Mesenchymal stem cell (in vitro differentiated cells and primary cell): ENCODE measurements at regions not wholly inside any gene's neighbourhood (a gene's known extent, or its start where the extent isn't known, plus 50 kb on each side); places are given as distances from the start of the nearest gene placed in this dataset.

Experiments used
- DNase-seq: peaks from one replicate; pipeline ENCODE4 v3.0.0-alpha.2; 2013
- H2AFZ ChIP-seq: one replicate; pipeline ENCODE4 v1.6.1; 2013; ENCODE audit warnings: low read depth, mild to moderate bottlenecking, control low read depth, inconsistent platforms, low read length, moderate library complexity
- H2AK5ac ChIP-seq: 2 replicates; pipeline ENCODE4 v1.6.1; 2013; ENCODE audit warnings: low read length, moderate library complexity, mild to moderate bottlenecking, inconsistent platforms; ENCODE audit not compliant: severe bottlenecking
- H2BK120ac ChIP-seq: one replicate; pipeline ENCODE4 v1.6.1; 2013; ENCODE audit warnings: low read depth, mild to moderate bottlenecking, inconsistent platforms, low read length, moderate library complexity
- H2BK12ac ChIP-seq, 2 experiments: one replicate each; pipeline ENCODE4 v1.6.1; 2013; ENCODE audit warnings: inconsistent platforms in 2 of 2, low read length in 2 of 2, mild to moderate bottlenecking in 2 of 2, moderate library complexity in 2 of 2, control low read depth in 1 of 2
- H2BK15ac ChIP-seq: one replicate; pipeline ENCODE4 v1.6.1; 2013; ENCODE audit warnings: mild to moderate bottlenecking, low read depth, inconsistent platforms; ENCODE audit not compliant: poor library complexity, severe bottlenecking
- H2BK5ac ChIP-seq: 2 replicates; pipeline ENCODE4 v1.6.1; 2013; ENCODE audit warnings: low read depth, mild to moderate bottlenecking, low read length, control low read depth, inconsistent platforms; ENCODE audit not compliant: poor library complexity, severe bottlenecking
- H3K14ac ChIP-seq, 2 experiments: one replicate each; pipeline ENCODE4 v1.6.1; 2013; ENCODE audit warnings: inconsistent platforms in 2 of 2, low read length in 2 of 2, control low read depth in 1 of 2, mild to moderate bottlenecking in 1 of 2, moderate library complexity in 1 of 2
- H3K18ac ChIP-seq, 2 experiments: one replicate each; pipeline ENCODE4 v1.6.1; 2013; ENCODE audit warnings: inconsistent platforms in 2 of 2, low read length in 2 of 2, control low read depth in 1 of 2, low read depth in 1 of 2, mild to moderate bottlenecking in 1 of 2
- H3K23ac ChIP-seq, 2 experiments: one replicate each; pipeline ENCODE4 v1.6.1; 2013; ENCODE audit warnings: inconsistent platforms in 2 of 2, low read length in 2 of 2, mild to moderate bottlenecking in 2 of 2, moderate library complexity in 2 of 2, control low read depth in 1 of 2
- H3K27ac ChIP-seq: 2 replicates; pipeline ENCODE4 v1.5.1; 2013; ENCODE audit warnings: mild to moderate bottlenecking, moderate library complexity, low read length, control low read depth, inconsistent platforms; ENCODE audit not compliant: poor library complexity, severe bottlenecking
- H3K27me3 ChIP-seq, 2 experiments: 2 replicates each; pipeline versions ENCODE4 v1.6.1 to v1.7.0; 2013; ENCODE audit warnings: low read length in 2 of 2, mild to moderate bottlenecking in 2 of 2, moderate library complexity in 2 of 2, control low read depth in 1 of 2, inconsistent platforms in 1 of 2; ENCODE audit not compliant: control insufficient read depth in 1 of 2, insufficient read depth in 1 of 2
- H3K36me3 ChIP-seq, 2 experiments: 2 replicates each; pipeline versions ENCODE4 v1.6.1 to v1.7.0; 2013; ENCODE audit warnings: low read length in 2 of 2, control low read depth in 1 of 2, inconsistent platforms in 1 of 2, low read depth in 1 of 2, mild to moderate bottlenecking in 1 of 2; ENCODE audit not compliant: insufficient read depth in 2 of 2, control insufficient read depth in 1 of 2
- H3K4ac ChIP-seq, 2 experiments: one replicate each; pipeline ENCODE4 v1.6.1; 2013; ENCODE audit warnings: inconsistent platforms in 2 of 2, low read length in 2 of 2, mild to moderate bottlenecking in 2 of 2, moderate library complexity in 2 of 2, control low read depth in 1 of 2, low read depth in 1 of 2
- H3K4me1 ChIP-seq: 2 replicates; pipeline ENCODE4 v1.6.1; 2013; ENCODE audit warnings: low read depth, low read length, control low read depth; ENCODE audit not compliant: control insufficient read depth, insufficient read depth
- H3K4me2 ChIP-seq: 2 replicates; pipeline ENCODE4 v1.6.1; 2013; ENCODE audit warnings: low read length, mild to moderate bottlenecking, inconsistent platforms; ENCODE audit not compliant: poor library complexity, severe bottlenecking
- H3K4me3 ChIP-seq, 2 experiments: 2 replicates each; pipeline versions ENCODE4 v1.5.1 to v1.7.0; 2013; ENCODE audit warnings: low read length in 2 of 2, mild to moderate bottlenecking in 2 of 2, control low read depth in 1 of 2, low read depth in 1 of 2; ENCODE audit not compliant: insufficient read depth in 1 of 2
- H3K79me1 ChIP-seq: replicated peaks from 2 replicates; pipeline ENCODE4 v1.6.1; 2013; ENCODE audit warnings: mild to moderate bottlenecking, control low read depth, low read length, inconsistent platforms; ENCODE audit not compliant: poor library complexity, severe bottlenecking
- H3K9ac ChIP-seq: 2 replicates; pipeline ENCODE4 v1.7.0; 2013; ENCODE audit warnings: mild to moderate bottlenecking, low read length, moderate library complexity
- H3K9me3 ChIP-seq: 2 replicates; pipeline ENCODE4 v1.7.0; 2013; ENCODE audit warnings: mild to moderate bottlenecking, low read length; ENCODE audit not compliant: control insufficient read depth
- H4K8ac ChIP-seq: one replicate; pipeline ENCODE4 v1.6.1; 2013; ENCODE audit warnings: inconsistent platforms, mild to moderate bottlenecking, low read length, moderate library complexity
- H4K91ac ChIP-seq: one replicate; pipeline ENCODE4 v1.6.1; 2013; ENCODE audit warnings: mild to moderate bottlenecking, low read length, inconsistent platforms
- WGBS: methylation state at CpG from one replicate; pipeline ENCODE4 v1.1.7; 2013; ENCODE audit warnings: mixed read lengths; 5-methylcytosine and 5-hydroxymethylcytosine counted together

- Histone ChIP-seq H2BK15ac (no peak overlapping the region), H2AFZ (no peak overlapping the region), H3K18ac (no peak overlapping the region), H3K14ac (no peak overlapping the region), H3K4me3 (no peak overlapping the region), H2AK5ac (no peak overlapping the region), H3K9me3 (no peaks in the 10 kb centered on the region), H4K8ac (no peak overlapping the region), H4K91ac (no peak overlapping the region), H2BK12ac (no peak overlapping the region), H2BK5ac (no peak overlapping the region), H3K36me3 (no peaks in the 10 kb centered on the region), H3K4ac (no peak overlapping the region), H3K27me3 (no peaks in the 10 kb centered on the region), H2BK120ac (no peak overlapping the region), H3K4me2 (no peak overlapping the region), H3K9ac (no peak overlapping the region), H3K23ac (no peak overlapping the region), H3K4me1 (peaks cover 4% of the 10 kb centered on the region), H3K79me1 (no peaks in the 10 kb centered on the region), H3K27ac (no peak overlapping the region)
- 33% methylated on average over 1 of the region's 5 CpGs for WGBS
- peak; percentile 69 for DNase-seq
Observed at GRCh38 chr17:59451706-59452105, 113.7 kb upstream of the DHX40 start.

GRCh38 chr17:59454633-59455105, 110.7 kb upstream of the DHX40 start:
- Histone ChIP-seq H3K27me3 (no peaks in the 10 kb centered on the region), H3K36me3 (no peaks in the 10 kb centered on the region), H2BK120ac (no peak overlapping the region), H3K4me1 (peaks cover 4% of the 10 kb centered on the region), H2BK15ac (no peak overlapping the region), H3K4ac (no peak overlapping the region), H3K4me2 (no peak overlapping the region), H3K27ac (no peak overlapping the region), H3K79me1 (no peaks in the 10 kb centered on the region), H4K91ac (no peak overlapping the region), H2BK5ac (no peak overlapping the region), H3K4me3 (no peak overlapping the region), H2AK5ac (no peak overlapping the region), H4K8ac (no peak overlapping the region), H3K9me3 (no peaks in the 10 kb centered on the region), H2AFZ (peak overlapping the region; percentile 39), H3K9ac (no peak overlapping the region), H2BK12ac (no peak overlapping the region), H3K18ac (no peak overlapping the region), H3K23ac (peak overlapping the region in 1 of 2 experiments; percentile 72), H3K14ac (peak overlapping the region in 1 of 2 experiments; percentile 75)
- WGBS = 88% methylated on average over 3 of the region's 3 CpGs
- DNase-seq = no peak

GRCh38 chr17:59456428-59456827, 109.0 kb upstream of the DHX40 start:
- Histone ChIP-seq H3K36me3 (no peaks in the 10 kb centered on the region), H3K27ac (no peak overlapping the region), H2BK12ac (no peak overlapping the region), H3K9me3 (no peaks in the 10 kb centered on the region), H4K8ac (no peak overlapping the region), H2AK5ac (no peak overlapping the region), H3K9ac (no peak overlapping the region), H2BK15ac (no peak overlapping the region), H3K79me1 (no peaks in the 10 kb centered on the region), H3K23ac (no peak overlapping the region), H3K4me2 (no peak overlapping the region), H4K91ac (no peak overlapping the region), H3K27me3 (no peaks in the 10 kb centered on the region), H2AFZ (no peak overlapping the region), H3K4me3 (no peak overlapping the region), H3K4me1 (peaks cover 4% of the 10 kb centered on the region), H3K4ac (no peak overlapping the region), H3K14ac (no peak overlapping the region), H2BK5ac (no peak overlapping the region), H3K18ac (no peak overlapping the region), H2BK120ac (no peak overlapping the region)
- DNase-seq = no peak
- 92% methylated on average over 7 of the region's 7 CpGs for WGBS

- Histone ChIP-seq H2BK120ac (no peak overlapping the region), H3K9ac (no peak overlapping the region), H3K4me1 (peaks cover 3% of the 10 kb centered on the region), H3K79me1 (no peaks in the 10 kb centered on the region), H3K18ac (no peak overlapping the region), H2BK5ac (no peak overlapping the region), H3K27me3 (no peaks in the 10 kb centered on the region), H4K91ac (no peak overlapping the region), H4K8ac (no peak overlapping the region), H3K4ac (no peak overlapping the region), H3K36me3 (no peaks in the 10 kb centered on the region), H2AFZ (no peak overlapping the region), H3K4me3 (no peak overlapping the region), H3K4me2 (no peak overlapping the region), H2BK15ac (no peak overlapping the region), H2BK12ac (no peak overlapping the region), H2AK5ac (no peak overlapping the region), H3K14ac (no peak overlapping the region), H3K9me3 (no peaks in the 10 kb centered on the region), H3K23ac (no peak overlapping the region), H3K27ac (no peak overlapping the region)
- 88% methylated on average over 4 of the region's 5 CpGs for WGBS
- no peak for DNase-seq
Observed at GRCh38 chr17:59456923-59457615, 108.3 kb upstream of the DHX40 start.
